Calu3 (cell line): ENCODE measurements at regions not wholly inside any gene's neighbourhood (a gene's known extent, or its start where the extent isn't known, plus 50 kb on each side); places are given as distances from the start of the nearest gene placed in this dataset.
"Not testable (repeated sequence)": the region's sequence is repeated elsewhere in the genome, so short reads cannot be mapped to it uniquely, and the experiment has no call there.

Experiments
- BruUV-seq: library from RNA; stranded (reverse); fragments of 400-500 nt; replicated peaks from 2 replicates; lab custom pipeline; 2021; lab: Mats Ljungman, UMichigan
- CTCF ChIA-PET: fragments of 300-600 bp; sonication (Branson Sonifier 250); formaldehyde crosslinking; loops from one replicate; lab custom pipeline; 2022; ENCODE audit warnings: antibody characterized with exemption; lab: Charles Lee
- DNase-seq: peaks from one replicate; pipeline ENCODE4 v3.0.0; 2022
- H3K27ac Mint-ChIP-seq: one replicate; pipeline ENCODE4 v1.8.0; 2022; ENCODE audit warnings: mixed read lengths; ENCODE audit not compliant: unreplicated experiment
- H3K27me3 Mint-ChIP-seq: one replicate; pipeline ENCODE4 v1.8.0; 2022; ENCODE audit warnings: mixed read lengths; ENCODE audit not compliant: unreplicated experiment
- H3K36me3 Mint-ChIP-seq: one replicate; pipeline ENCODE4 v1.8.0; 2022; ENCODE audit warnings: mild to moderate bottlenecking, moderate library complexity, mixed read lengths; ENCODE audit not compliant: insufficient read depth, unreplicated experiment
- H3K4me1 Mint-ChIP-seq: one replicate; pipeline ENCODE4 v1.8.0; 2022; ENCODE audit warnings: mild to moderate bottlenecking, low read depth, mixed read lengths; ENCODE audit not compliant: unreplicated experiment
- H3K4me3 Mint-ChIP-seq: one replicate; pipeline ENCODE4 v1.8.0; 2022; ENCODE audit warnings: mild to moderate bottlenecking, low read depth, moderate library complexity, mixed read lengths; ENCODE audit not compliant: unreplicated experiment
- H3K9me3 Mint-ChIP-seq: one replicate; pipeline ENCODE4 v1.8.0; 2022; ENCODE audit warnings: low read depth, mixed read lengths; ENCODE audit not compliant: unreplicated experiment
- CTCF ChIP-seq: fragments of 200-600 bp; IDR thresholded peaks from one replicate; pipeline ENCODE4 v1.8.0; 2022; ENCODE audit warnings: antibody characterized with exemption; ENCODE audit not compliant: unreplicated experiment
- intact Hi-C: fragments of 100-400 bp; cut with micrococcal nuclease; formaldehyde crosslinking; loops from one replicate; pipeline ENCODE4 v1.10.0; 2022; ENCODE audit not compliant: unreplicated experiment

- Mint-ChIP-seq H3K4me3 (no peak overlapping the region), H3K4me1 (no peaks in the 10 kb centered on the region), H3K27me3 (no peaks in the 10 kb centered on the region), H3K9me3 (no peaks in the 10 kb centered on the region), H3K36me3 (no peaks in the 10 kb centered on the region), H3K27ac (no peak overlapping the region)
- BruUV-seq, result no TSS peak
- intact Hi-C loops, result no loop called here
- TF ChIP-seq CTCF, result no peak
- CTCF ChIA-PET, result no interaction called here
- DNase-seq, result no peak
Observed at GRCh38 chr1:196056966-196057365, 551.3 kb downstream of the KCNT2 start.

- Mint-ChIP-seq H3K4me3 (no peak overlapping the region), H3K4me1 (no peaks in the 10 kb centered on the region), H3K27me3 (no peaks in the 10 kb centered on the region), H3K9me3 (no peaks in the 10 kb centered on the region), H3K36me3 (no peaks in the 10 kb centered on the region), H3K27ac (no peak overlapping the region)
- BruUV-seq, result no TSS peak
- DNase-seq, result no peak
- no peak for TF ChIP-seq CTCF
- intact Hi-C loops, result no loop called here
- CTCF ChIA-PET, result interaction anchor here (0.5 kb wide), 1 partner anchor 37 kb away, joined by 3 read pairs; no protein-coding TSS in a partner anchor
Observed at GRCh38 chr1:196049407-196049806, 558.8 kb downstream of the KCNT2 start.

- Mint-ChIP-seq H3K27me3 (no peaks in the 10 kb centered on the region), H3K4me1 (no peaks in the 10 kb centered on the region), H3K9me3 (no peaks in the 10 kb centered on the region), H3K27ac (no peak overlapping the region), H3K4me3 (no peak overlapping the region), H3K36me3 (no peaks in the 10 kb centered on the region)
- no peak for TF ChIP-seq CTCF
- no peak for DNase-seq
- intact Hi-C loops, result no loop called here
- no TSS peak for BruUV-seq
- CTCF ChIA-PET, result no interaction called here
Observed at GRCh38 chr1:196043268-196043667, 565.0 kb downstream of the KCNT2 start.

- CTCF ChIA-PET, result no interaction called here
- Mint-ChIP-seq H3K27me3 (no peaks in the 10 kb centered on the region), H3K27ac (no peak overlapping the region), H3K4me3 (no peak overlapping the region), H3K4me1 (no peaks in the 10 kb centered on the region), H3K9me3 (peaks cover 2% of the 10 kb centered on the region), H3K36me3 (no peaks in the 10 kb centered on the region)
- DNase-seq, result no peak
- intact Hi-C loops, result no loop called here
- no peak for TF ChIP-seq CTCF
- BruUV-seq, result no TSS peak
Observed at GRCh38 chr1:196034080-196034706, 574.0 kb downstream of the KCNT2 start.

GRCh38 chr1:196031387-196031786 lies 576.9 kb downstream of the KCNT2 start:
- H3K27ac Mint-ChIP-seq, DNase-seq, CTCF ChIA-PET, H3K27me3 Mint-ChIP-seq, H3K36me3 Mint-ChIP-seq, H3K4me3 Mint-ChIP-seq, BruUV-seq, intact Hi-C loops, H3K9me3 Mint-ChIP-seq, H3K4me1 Mint-ChIP-seq: not testable (repeated sequence)
